HEK293 (cell line): ENCODE measurements at regions not wholly inside any gene's neighbourhood (a gene's known extent, or its start where the extent isn't known, plus 50 kb on each side); places are given as distances from the start of the nearest gene placed in this dataset.

Experiments used
- CTCF ChIA-PET: fragments of 350-600 bp; formaldehyde crosslinking; extraction: SDS; loops from one replicate; lab custom pipeline; 2021; ENCODE audit warnings: antibody characterized with exemption; lab: Yijun Ruan, JAX
- POLR2A ChIA-PET: fragments of 300-600 bp; formaldehyde crosslinking; extraction: SDS; loops from one replicate; lab custom pipeline; 2020; ENCODE audit warnings: antibody characterized with exemption, inconsistent platforms; lab: Yijun Ruan, JAX
- H3K27ac ChIP-seq: fragments of 200-500 bp; sonication (Bioruptor generic); 2 replicates; pipeline ENCODE4 v1.5.1; 2014; ENCODE audit warnings: low read depth, low read length, control low read depth, inconsistent platforms; ENCODE audit errors: extremely low read depth
- H3K36me3 ChIP-seq, 2 experiments: fragments of 200-500 bp in 1 of 2; sonication (Bioruptor generic) in 1 of 2; 1 replicate in 1 of 2; 2 replicates in 1 of 2; pipeline ENCODE4 v1.5.1; 2014 to 2017; ENCODE audit warnings: inconsistent platforms in 2 of 2, low read length in 2 of 2; ENCODE audit not compliant: control insufficient read depth in 2 of 2, insufficient read depth in 1 of 2
- H3K4me1 ChIP-seq: fragments of 200-500 bp; sonication (Bioruptor generic); 2 replicates; pipeline ENCODE4 v1.5.1; 2014; ENCODE audit warnings: mild to moderate bottlenecking, low read length, inconsistent platforms; ENCODE audit not compliant: control insufficient read depth, insufficient read depth
- H3K4me3 ChIP-seq: 2 replicates; pipeline ENCODE4 v1.5.1; 2011; ENCODE audit warnings: low read depth, mild to moderate bottlenecking, control low read depth, low read length, moderate library complexity
- H3K9me3 ChIP-seq: fragments of 200-500 bp; sonication (Bioruptor generic); 2 replicates; pipeline ENCODE4 v1.5.1; 2014; ENCODE audit warnings: low read depth, low read length, inconsistent platforms; ENCODE audit not compliant: control insufficient read depth, insufficient read depth
- OSR2 ChIP-seq: fragments of 450-650 bp; formaldehyde crosslinking; IDR thresholded peaks from 2 replicates; pipeline ENCODE4 v1.5.1; 2016; ENCODE audit warnings: missing biosample characterization, missing genetic modification characterization
- SCRT2 ChIP-seq: fragments of 450-650 bp; formaldehyde crosslinking; IDR thresholded peaks from 2 replicates; pipeline ENCODE4 v1.5.1; 2016; ENCODE audit warnings: missing biosample characterization, missing genetic modification characterization
- ZBTB1 ChIP-seq: fragments of 450-650 bp; formaldehyde crosslinking; IDR thresholded peaks from 2 replicates; pipeline ENCODE4 v1.5.1; 2016; ENCODE audit warnings: missing biosample characterization, missing genetic modification characterization
- ZNF121 ChIP-seq: fragments of 450-650 bp; formaldehyde crosslinking; IDR thresholded peaks from 2 replicates; pipeline ENCODE4 v1.5.1; 2016; ENCODE audit warnings: missing biosample characterization, missing genetic modification characterization
- ZNF202 ChIP-seq: fragments of 450-650 bp; formaldehyde crosslinking; IDR thresholded peaks from 2 replicates; pipeline ENCODE4 v1.5.1; 2016; ENCODE audit warnings: missing biosample characterization, missing genetic modification characterization, borderline replicate concordance
- ZNF366 ChIP-seq: fragments of 450-650 bp; formaldehyde crosslinking; conservative IDR thresholded peaks from 2 replicates; pipeline ENCODE4 v1.5.1; 2016; ENCODE audit warnings: missing biosample characterization, missing genetic modification characterization
- ZNF404 ChIP-seq: fragments of 450-650 bp; formaldehyde crosslinking; IDR thresholded peaks from 2 replicates; pipeline ENCODE4 v1.5.1; 2017; ENCODE audit warnings: missing biosample characterization, missing genetic modification characterization
- ZNF423 ChIP-seq: fragments of 450-650 bp; formaldehyde crosslinking; IDR thresholded peaks from 2 replicates; pipeline ENCODE4 v1.5.1; 2016; ENCODE audit warnings: missing biosample characterization, missing genetic modification characterization
- ZNF660 ChIP-seq: fragments of 450-650 bp; IDR thresholded peaks from 2 replicates; pipeline ENCODE4 v1.5.1; 2018; ENCODE audit warnings: missing biosample characterization, mild to moderate bottlenecking, missing genetic modification characterization
- ZNF707 ChIP-seq: fragments of 450-650 bp; formaldehyde crosslinking; IDR thresholded peaks from 2 replicates; pipeline ENCODE4 v1.5.1; 2016; ENCODE audit warnings: missing biosample characterization, missing genetic modification characterization
- TF ChIP-seq, protein P1 (sequence below): fragments of 450-650 bp; formaldehyde crosslinking; IDR thresholded peaks from 2 replicates; pipeline ENCODE4 v1.5.1; 2016; ENCODE audit warnings: missing biosample characterization, missing genetic modification characterization, borderline replicate concordance
- TF ChIP-seq, protein P2 (sequence below): fragments of 450-650 bp; formaldehyde crosslinking; IDR thresholded peaks from 2 replicates; pipeline ENCODE4; 2016; ENCODE audit warnings: missing biosample characterization, missing genetic modification characterization
- TF ChIP-seq, protein P3 (sequence below): fragments of 450-650 bp; formaldehyde crosslinking; IDR thresholded peaks from 2 replicates; pipeline ENCODE4 v1.5.1; 2017; ENCODE audit warnings: missing biosample characterization, missing genetic modification characterization
- TF ChIP-seq, protein P4 (sequence below): fragments of 450-650 bp; formaldehyde crosslinking; IDR thresholded peaks from 2 replicates; pipeline ENCODE4 v1.5.1; 2017; ENCODE audit warnings: missing biosample characterization, missing genetic modification characterization

DNA sequence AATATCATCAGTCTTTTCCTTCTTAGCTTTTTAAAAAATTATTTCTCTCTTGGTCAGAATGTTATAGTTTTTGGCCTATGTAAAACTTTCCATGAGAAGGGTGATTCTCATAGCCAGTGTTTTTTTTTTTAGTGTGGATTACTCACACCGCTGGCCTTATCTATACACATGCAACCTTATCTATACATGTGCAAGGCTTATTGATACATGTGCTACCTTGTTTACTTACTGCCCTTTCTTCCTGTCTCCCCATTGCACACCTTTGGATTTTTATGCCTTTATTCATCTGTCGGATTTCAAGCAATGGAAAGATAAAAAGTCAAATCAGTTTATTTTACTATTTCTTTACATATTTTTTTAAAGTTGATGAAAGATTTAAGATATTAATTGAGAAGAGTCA lies 660.0 kb upstream of the FZD8 start (continued):
- TF ChIP-seq, protein P1, sequence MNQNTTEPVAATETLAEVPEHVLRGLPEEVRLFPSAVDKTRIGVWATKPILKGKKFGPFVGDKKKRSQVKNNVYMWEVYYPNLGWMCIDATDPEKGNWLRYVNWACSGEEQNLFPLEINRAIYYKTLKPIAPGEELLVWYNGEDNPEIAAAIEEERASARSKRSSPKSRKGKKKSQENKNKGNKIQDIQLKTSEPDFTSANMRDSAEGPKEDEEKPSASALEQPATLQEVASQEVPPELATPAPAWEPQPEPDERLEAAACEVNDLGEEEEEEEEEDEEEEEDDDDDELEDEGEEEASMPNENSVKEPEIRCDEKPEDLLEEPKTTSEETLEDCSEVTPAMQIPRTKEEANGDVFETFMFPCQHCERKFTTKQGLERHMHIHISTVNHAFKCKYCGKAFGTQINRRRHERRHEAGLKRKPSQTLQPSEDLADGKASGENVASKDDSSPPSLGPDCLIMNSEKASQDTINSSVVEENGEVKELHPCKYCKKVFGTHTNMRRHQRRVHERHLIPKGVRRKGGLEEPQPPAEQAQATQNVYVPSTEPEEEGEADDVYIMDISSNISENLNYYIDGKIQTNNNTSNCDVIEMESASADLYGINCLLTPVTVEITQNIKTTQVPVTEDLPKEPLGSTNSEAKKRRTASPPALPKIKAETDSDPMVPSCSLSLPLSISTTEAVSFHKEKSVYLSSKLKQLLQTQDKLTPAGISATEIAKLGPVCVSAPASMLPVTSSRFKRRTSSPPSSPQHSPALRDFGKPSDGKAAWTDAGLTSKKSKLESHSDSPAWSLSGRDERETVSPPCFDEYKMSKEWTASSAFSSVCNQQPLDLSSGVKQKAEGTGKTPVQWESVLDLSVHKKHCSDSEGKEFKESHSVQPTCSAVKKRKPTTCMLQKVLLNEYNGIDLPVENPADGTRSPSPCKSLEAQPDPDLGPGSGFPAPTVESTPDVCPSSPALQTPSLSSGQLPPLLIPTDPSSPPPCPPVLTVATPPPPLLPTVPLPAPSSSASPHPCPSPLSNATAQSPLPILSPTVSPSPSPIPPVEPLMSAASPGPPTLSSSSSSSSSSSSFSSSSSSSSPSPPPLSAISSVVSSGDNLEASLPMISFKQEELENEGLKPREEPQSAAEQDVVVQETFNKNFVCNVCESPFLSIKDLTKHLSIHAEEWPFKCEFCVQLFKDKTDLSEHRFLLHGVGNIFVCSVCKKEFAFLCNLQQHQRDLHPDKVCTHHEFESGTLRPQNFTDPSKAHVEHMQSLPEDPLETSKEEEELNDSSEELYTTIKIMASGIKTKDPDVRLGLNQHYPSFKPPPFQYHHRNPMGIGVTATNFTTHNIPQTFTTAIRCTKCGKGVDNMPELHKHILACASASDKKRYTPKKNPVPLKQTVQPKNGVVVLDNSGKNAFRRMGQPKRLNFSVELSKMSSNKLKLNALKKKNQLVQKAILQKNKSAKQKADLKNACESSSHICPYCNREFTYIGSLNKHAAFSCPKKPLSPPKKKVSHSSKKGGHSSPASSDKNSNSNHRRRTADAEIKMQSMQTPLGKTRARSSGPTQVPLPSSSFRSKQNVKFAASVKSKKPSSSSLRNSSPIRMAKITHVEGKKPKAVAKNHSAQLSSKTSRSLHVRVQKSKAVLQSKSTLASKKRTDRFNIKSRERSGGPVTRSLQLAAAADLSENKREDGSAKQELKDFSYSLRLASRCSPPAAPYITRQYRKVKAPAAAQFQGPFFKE (tag by site-specific recombination) = no peak
- TF ChIP-seq, protein P2, sequence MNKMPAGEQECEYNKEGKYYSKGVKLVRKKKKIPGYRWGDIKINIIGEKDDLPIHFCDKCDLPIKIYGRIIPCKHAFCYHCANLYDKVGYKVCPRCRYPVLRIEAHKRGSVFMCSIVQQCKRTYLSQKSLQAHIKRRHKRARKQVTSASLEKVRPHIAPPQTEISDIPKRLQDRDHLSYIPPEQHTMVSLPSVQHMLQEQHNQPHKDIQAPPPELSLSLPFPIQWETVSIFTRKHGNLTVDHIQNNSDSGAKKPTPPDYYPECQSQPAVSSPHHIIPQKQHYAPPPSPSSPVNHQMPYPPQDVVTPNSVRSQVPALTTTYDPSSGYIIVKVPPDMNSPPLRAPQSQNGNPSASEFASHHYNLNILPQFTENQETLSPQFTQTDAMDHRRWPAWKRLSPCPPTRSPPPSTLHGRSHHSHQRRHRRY (tag by site-specific recombination) = no peak
- TF ChIP-seq ZNF366 (tag by site-specific recombination) = no peak
- TF ChIP-seq, protein P3, sequence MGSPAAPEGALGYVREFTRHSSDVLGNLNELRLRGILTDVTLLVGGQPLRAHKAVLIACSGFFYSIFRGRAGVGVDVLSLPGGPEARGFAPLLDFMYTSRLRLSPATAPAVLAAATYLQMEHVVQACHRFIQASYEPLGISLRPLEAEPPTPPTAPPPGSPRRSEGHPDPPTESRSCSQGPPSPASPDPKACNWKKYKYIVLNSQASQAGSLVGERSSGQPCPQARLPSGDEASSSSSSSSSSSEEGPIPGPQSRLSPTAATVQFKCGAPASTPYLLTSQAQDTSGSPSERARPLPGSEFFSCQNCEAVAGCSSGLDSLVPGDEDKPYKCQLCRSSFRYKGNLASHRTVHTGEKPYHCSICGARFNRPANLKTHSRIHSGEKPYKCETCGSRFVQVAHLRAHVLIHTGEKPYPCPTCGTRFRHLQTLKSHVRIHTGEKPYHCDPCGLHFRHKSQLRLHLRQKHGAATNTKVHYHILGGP (tag by site-specific recombination) = no peak
- TF ChIP-seq ZNF423 (tag by site-specific recombination) = no peak
- TF ChIP-seq, protein P4, sequence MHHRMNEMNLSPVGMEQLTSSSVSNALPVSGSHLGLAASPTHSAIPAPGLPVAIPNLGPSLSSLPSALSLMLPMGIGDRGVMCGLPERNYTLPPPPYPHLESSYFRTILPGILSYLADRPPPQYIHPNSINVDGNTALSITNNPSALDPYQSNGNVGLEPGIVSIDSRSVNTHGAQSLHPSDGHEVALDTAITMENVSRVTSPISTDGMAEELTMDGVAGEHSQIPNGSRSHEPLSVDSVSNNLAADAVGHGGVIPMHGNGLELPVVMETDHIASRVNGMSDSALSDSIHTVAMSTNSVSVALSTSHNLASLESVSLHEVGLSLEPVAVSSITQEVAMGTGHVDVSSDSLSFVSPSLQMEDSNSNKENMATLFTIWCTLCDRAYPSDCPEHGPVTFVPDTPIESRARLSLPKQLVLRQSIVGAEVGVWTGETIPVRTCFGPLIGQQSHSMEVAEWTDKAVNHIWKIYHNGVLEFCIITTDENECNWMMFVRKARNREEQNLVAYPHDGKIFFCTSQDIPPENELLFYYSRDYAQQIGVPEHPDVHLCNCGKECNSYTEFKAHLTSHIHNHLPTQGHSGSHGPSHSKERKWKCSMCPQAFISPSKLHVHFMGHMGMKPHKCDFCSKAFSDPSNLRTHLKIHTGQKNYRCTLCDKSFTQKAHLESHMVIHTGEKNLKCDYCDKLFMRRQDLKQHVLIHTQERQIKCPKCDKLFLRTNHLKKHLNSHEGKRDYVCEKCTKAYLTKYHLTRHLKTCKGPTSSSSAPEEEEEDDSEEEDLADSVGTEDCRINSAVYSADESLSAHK (tag by site-specific recombination) = no peak
- TF ChIP-seq OSR2 (tag by site-specific recombination) = no peak

DNA sequence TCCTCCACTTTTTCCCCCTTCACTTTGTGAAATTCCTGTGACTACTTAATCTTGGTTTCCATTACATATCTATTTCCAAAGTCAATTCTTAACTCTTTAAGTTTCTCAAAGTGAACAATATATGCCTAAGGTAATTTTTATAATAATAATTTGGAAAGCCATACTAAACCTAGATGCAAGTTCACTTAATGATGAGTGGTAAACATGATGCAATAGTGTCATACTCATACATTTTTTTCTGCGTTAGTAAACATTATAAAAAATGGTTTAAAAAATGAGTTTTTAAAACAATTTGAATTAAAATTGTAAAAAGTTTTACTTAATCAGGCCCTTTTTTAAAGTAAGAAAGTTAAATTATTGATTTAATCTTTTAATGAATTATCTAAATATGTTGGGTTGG lies 659.4 kb upstream of the FZD8 start:
- no peaks in the 10 kb centered on the region for H3K4me1 ChIP-seq
- H3K27ac ChIP-seq = no peak overlapping the region
- H3K9me3 ChIP-seq = no peaks in the 10 kb centered on the region
- TF ChIP-seq ZNF707 (tag by site-specific recombination) (no peak), ZBTB1 (tag by site-specific recombination) (no peak), ZNF660 (tag by site-specific recombination) (no peak), ZNF202 (tag by site-specific recombination) (no peak), ZNF404 (tag by site-specific recombination) (no peak), SCRT2 (tag by site-specific recombination) (no peak), ZNF121 (tag by site-specific recombination) (no peak)
- no peaks in the 10 kb centered on the region for H3K36me3 ChIP-seq
- POLR2A ChIA-PET = no interaction called here
- H3K4me3 ChIP-seq = no peak overlapping the region
- CTCF ChIA-PET = interaction anchor here (0.6 kb wide), 1 partner anchor 80 kb away, joined by 3 read pairs; no protein-coding TSS in a partner anchor
